SH-SY5Y (cell line): ENCODE measurements at regions not wholly inside any gene's neighbourhood (a gene's known extent, or its start where the extent isn't known, plus 50 kb on each side); places are given as distances from the start of the nearest gene placed in this dataset.

ENCODE experiments used
- GATA2 ChIP-seq: IDR thresholded peaks from 2 replicates; pipeline ENCODE4 v1.6.1; 2011; ENCODE audit warnings: mild to moderate bottlenecking, low read depth, low read length
- GATA3 ChIP-seq: IDR thresholded peaks from 2 replicates; pipeline ENCODE4 v1.6.1; 2011; ENCODE audit warnings: low read depth, mild to moderate bottlenecking, low read length, moderate library complexity

GRCh38 chr16:56068816-56069215 is 122.5 kb upstream of the GNAO1 start:
- no peak for TF ChIP-seq GATA2
- TF ChIP-seq GATA3, result no peak

- TF ChIP-seq GATA2 (no peak), GATA3 (no peak)
Observed at GRCh38 chr16:56068314-56068713, 123.0 kb upstream of the GNAO1 start.

- TF ChIP-seq GATA2, result no peak
Observed at GRCh38 chr16:56067406-56067805, 123.9 kb upstream of the GNAO1 start.

GRCh38 chr16:56066617-56067016 is 124.7 kb upstream of the GNAO1 start:
- TF ChIP-seq GATA2, result no peak
- no peak for TF ChIP-seq GATA3

GRCh38 chr16:56063111-56063510 is 128.2 kb upstream of the GNAO1 start:
- TF ChIP-seq GATA3, result no peak
- TF ChIP-seq GATA2, result no peak

GRCh38 chr16:56057151-56057550 is 134.1 kb upstream of the GNAO1 start:
- no peak for TF ChIP-seq GATA2

- TF ChIP-seq GATA2, result no peak
- no peak for TF ChIP-seq GATA3
Observed at GRCh38 chr16:56050916-56051315, 140.4 kb upstream of the GNAO1 start.

GRCh38 chr16:56048425-56049105 is 142.7 kb upstream of the GNAO1 start:
- no peak for TF ChIP-seq GATA3

GRCh38 chr16:56047307-56048234 is 143.7 kb upstream of the GNAO1 start:
- TF ChIP-seq GATA2 (peak; percentile 38; the same call in 1 of the 2 replicates), GATA3 (no peak)

GRCh38 chr16:56042416-56042815 is 148.9 kb upstream of the GNAO1 start:
- TF ChIP-seq GATA2, result no peak
- no peak for TF ChIP-seq GATA3

- no peak for TF ChIP-seq GATA2
- TF ChIP-seq GATA3, result no peak
Observed at GRCh38 chr16:56041556-56042140, 149.6 kb upstream of the GNAO1 start.

- no peak for TF ChIP-seq GATA2
- no peak for TF ChIP-seq GATA3
Observed at GRCh38 chr16:56038564-56039098, 152.7 kb upstream of the GNAO1 start.

GRCh38 chr16:56032072-56032471 is 156.9 kb upstream of the CES5A start:
- TF ChIP-seq GATA3 (no peak), GATA2 (no peak)

- TF ChIP-seq GATA3 (no peak), GATA2 (no peak)
Observed at GRCh38 chr16:56029026-56029425, 153.9 kb upstream of the CES5A start.

GRCh38 chr16:56022818-56023217 is 147.6 kb upstream of the CES5A start:
- TF ChIP-seq GATA2 (no peak), GATA3 (no peak)
